Right atrium auricular region (tissue), 2 donors: ENCODE measurements at regions not wholly inside any gene's neighbourhood (a gene's known extent, or its start where the extent isn't known, plus 50 kb on each side); places are given as distances from the start of the nearest gene placed in this dataset.

Experiments used
- DNase-seq: peaks from one replicate; pipeline ENCODE4 v3.0.0-alpha.2; 2019; ENCODE audit warnings: low spot score
- H3K27ac ChIP-seq, 2 donors: fragments of 200-600 bp; sonication (generic); 1 replicate in 1 of 2; 2 replicates in 1 of 2; pipeline ENCODE4 v1.5.1; 2016 to 2019
- H3K27me3 ChIP-seq, 2 donors: fragments of 200-600 bp; sonication (generic); one replicate each; pipeline versions ENCODE4 v1.5.1 to v1.6.0; 2017 to 2019
- H3K36me3 ChIP-seq: fragments of 200-600 bp; sonication (generic); one replicate; pipeline ENCODE4 v1.5.1; 2016
- H3K4me1 ChIP-seq, 2 donors: fragments of 200-600 bp; sonication (generic); one replicate each; pipeline versions ENCODE4 v1.5.1 to v1.6.0; 2017 to 2019
- H3K4me3 ChIP-seq, 2 donors: fragments of 200-600 bp; sonication (generic); 1 replicate in 1 of 2; 2 replicates in 1 of 2; pipeline ENCODE4 v1.5.1; 2017 to 2019; ENCODE audit warnings: mild to moderate bottlenecking in 1 of 2, moderate library complexity in 1 of 2
- H3K9me3 ChIP-seq, 2 donors: fragments of 200-600 bp; sonication (generic); one replicate each; pipeline ENCODE4 v1.5.1; 2019
- TF ChIP-seq, protein P1 (sequence below), 2 donors: fragments of 200-600 bp; sonication (generic); IDR thresholded peaks; one replicate each; pipeline ENCODE4 v1.5.1; 2019; ENCODE audit warnings: antibody characterized with exemption in 2 of 2

DNA sequence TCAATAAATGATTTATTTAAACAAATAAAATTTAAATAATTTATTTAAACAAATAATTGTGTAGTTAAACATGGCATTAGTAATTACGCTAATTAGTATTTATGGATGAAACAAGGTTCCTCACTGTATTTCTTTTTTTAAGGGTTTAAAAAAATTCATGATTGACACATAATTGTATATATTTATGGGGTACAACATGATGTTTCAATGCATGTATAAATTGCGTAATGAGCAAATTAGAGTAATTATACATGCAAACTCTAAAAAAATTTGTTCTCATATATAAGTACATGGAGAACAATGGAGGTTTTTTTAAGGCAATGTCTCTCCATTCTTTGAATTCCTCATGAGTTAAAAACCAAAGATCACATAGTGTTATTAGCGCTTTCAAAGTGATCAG, 115.7 kb upstream of the KLF3 start:
- no peak for DNase-seq
- Histone ChIP-seq H3K27me3 (no peaks in the 10 kb centered on the region), H3K4me3 (no peak overlapping the region), H3K4me1 (no peaks in the 10 kb centered on the region), H3K36me3 (no peaks in the 10 kb centered on the region), H3K9me3 (no peaks in the 10 kb centered on the region), H3K27ac (no peak overlapping the region)
- TF ChIP-seq, protein P1, sequence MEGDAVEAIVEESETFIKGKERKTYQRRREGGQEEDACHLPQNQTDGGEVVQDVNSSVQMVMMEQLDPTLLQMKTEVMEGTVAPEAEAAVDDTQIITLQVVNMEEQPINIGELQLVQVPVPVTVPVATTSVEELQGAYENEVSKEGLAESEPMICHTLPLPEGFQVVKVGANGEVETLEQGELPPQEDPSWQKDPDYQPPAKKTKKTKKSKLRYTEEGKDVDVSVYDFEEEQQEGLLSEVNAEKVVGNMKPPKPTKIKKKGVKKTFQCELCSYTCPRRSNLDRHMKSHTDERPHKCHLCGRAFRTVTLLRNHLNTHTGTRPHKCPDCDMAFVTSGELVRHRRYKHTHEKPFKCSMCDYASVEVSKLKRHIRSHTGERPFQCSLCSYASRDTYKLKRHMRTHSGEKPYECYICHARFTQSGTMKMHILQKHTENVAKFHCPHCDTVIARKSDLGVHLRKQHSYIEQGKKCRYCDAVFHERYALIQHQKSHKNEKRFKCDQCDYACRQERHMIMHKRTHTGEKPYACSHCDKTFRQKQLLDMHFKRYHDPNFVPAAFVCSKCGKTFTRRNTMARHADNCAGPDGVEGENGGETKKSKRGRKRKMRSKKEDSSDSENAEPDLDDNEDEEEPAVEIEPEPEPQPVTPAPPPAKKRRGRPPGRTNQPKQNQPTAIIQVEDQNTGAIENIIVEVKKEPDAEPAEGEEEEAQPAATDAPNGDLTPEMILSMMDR (IDR thresholded peaks at IDR 0.05): no peak

GRCh38 chr4:38559374-38559773, 104.6 kb upstream of the KLF3 start:
- Histone ChIP-seq H3K27ac (no peak overlapping the region), H3K9me3 (peaks cover 0 to 11% of the 10 kb centered on the region in 2 donors), H3K36me3 (no peaks in the 10 kb centered on the region), H3K27me3 (no peaks in the 10 kb centered on the region), H3K4me1 (peaks cover 0 to 13% of the 10 kb centered on the region in 2 donors), H3K4me3 (no peak overlapping the region)
- DNase-seq: no peak
- TF ChIP-seq, protein P1 (IDR thresholded peaks at IDR 0.05): no peak

DNA sequence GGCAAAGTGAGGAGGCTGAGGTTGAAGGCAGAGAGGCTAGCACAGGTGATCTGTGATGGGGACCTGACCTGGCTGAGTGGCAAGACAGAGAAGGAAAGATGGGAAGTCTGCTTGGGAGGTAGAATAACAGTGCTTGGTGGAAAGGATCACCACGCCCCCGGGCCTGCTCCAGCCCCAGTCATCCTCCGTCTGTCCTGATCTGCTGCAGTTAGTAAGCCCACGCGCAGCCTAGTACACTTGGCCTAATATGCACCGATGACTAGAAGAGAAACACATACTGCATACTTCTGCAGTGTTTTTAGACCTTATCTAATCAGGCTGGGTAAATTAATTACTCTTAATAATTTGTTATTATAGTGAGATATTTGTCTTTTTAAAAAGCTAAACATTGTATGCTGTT, 103.7 kb upstream of the KLF3 start:
- TF ChIP-seq, protein P1 (IDR thresholded peaks at IDR 0.05): no peak
- peaks cover 0 to 7% of the 10 kb centered on the region in 2 donors for H3K9me3 ChIP-seq
- no peaks in the 10 kb centered on the region for H3K27me3 ChIP-seq
- no peak overlapping the region for H3K27ac ChIP-seq
- H3K36me3 ChIP-seq: no peaks in the 10 kb centered on the region
- H3K4me3 ChIP-seq: no peak overlapping the region
- DNase-seq: no peak
- peaks cover 0 to 21% of the 10 kb centered on the region in 2 donors for H3K4me1 ChIP-seq

DNA sequence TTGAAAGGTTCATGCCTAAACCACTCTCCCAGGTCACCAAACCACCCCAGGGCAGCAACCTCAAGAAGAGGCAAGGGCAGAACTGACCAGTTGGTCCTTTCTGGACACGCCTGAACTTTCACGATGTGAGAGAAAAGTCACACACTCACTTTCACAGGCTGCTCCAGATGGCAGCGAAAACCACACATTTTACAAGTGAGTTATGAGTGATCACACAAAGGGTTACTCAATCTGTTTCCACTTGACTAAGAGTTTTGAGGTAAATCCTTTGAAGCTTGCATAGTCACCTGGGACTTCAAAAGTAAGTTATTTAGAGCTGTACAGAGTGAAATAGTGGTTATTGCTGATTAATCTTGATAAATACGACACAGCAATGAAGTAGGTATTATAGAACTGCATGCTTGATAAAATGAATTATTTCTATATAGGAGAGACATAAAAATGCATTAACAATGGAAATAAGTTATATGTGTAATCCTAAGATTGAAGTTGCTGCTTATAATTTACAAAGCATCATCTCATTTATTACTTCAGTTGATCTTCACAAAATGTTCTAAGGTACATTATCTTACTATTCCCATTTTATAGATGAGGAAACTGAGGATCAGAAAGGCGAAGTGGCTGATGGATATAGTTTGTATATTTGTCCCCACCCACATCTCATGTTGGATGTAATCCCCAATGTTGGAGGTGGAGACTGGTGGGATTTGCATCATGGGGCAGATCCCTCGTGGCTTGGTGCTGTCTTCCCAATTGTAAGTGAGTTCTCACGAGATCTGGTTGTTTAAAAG, 103.0 kb upstream of the KLF3 start:
- no peak overlapping the region for H3K27ac ChIP-seq
- H3K27me3 ChIP-seq: no peaks in the 10 kb centered on the region
- TF ChIP-seq, protein P1 (IDR thresholded peaks at IDR 0.05): no peak
- no peak overlapping the region for H3K4me3 ChIP-seq
- peaks cover 0 to 25% of the 10 kb centered on the region in 2 donors for H3K4me1 ChIP-seq
- peaks cover 0 to 1% of the 10 kb centered on the region in 2 donors for H3K9me3 ChIP-seq
- H3K36me3 ChIP-seq: no peaks in the 10 kb centered on the region
- DNase-seq: no peak

- Histone ChIP-seq H3K27ac (peak overlapping the region in 1 of 2 donors; percentile 31), H3K27me3 (no peaks in the 10 kb centered on the region), H3K4me1 (peaks cover 0 to 31% of the 10 kb centered on the region in 2 donors), H3K36me3 (no peaks in the 10 kb centered on the region), H3K4me3 (no peak overlapping the region), H3K9me3 (no peaks in the 10 kb centered on the region)
- peak; percentile 72 for DNase-seq
- TF ChIP-seq, protein P1 (IDR thresholded peaks at IDR 0.05): no peak
These were observed 101.2 kb upstream of the KLF3 start for GRCh38 chr4:38562751-38563198.
